HepG2 (cell line): ENCODE measurements at regions not wholly inside any gene's neighbourhood (a gene's known extent, or its start where the extent isn't known, plus 50 kb on each side); places are given as distances from the start of the nearest gene placed in this dataset.

ENCODE experiments used
- ASH2L ChIP-seq: fragments of 300-600, 200-600 bp; sonication (generic); IDR thresholded peaks from 2 replicates; pipeline ENCODE4 v1.7.0; 2017; ENCODE audit warnings: low read depth, mild to moderate bottlenecking, moderate library complexity, mixed read lengths, low read length; ENCODE audit not compliant: insufficient read length
- ELF1 ChIP-seq: sonication (generic); formaldehyde crosslinking; IDR thresholded peaks from 2 replicates; pipeline ENCODE4 v1.4.0; 2020; ENCODE audit warnings: missing genetic modification reagents
- HOXD1 ChIP-seq: sonication (generic); formaldehyde crosslinking; IDR thresholded peaks from 2 replicates; pipeline ENCODE4 v1.5.0; 2020; ENCODE audit warnings: missing genetic modification reagents
- KAT2B ChIP-seq: fragments of 150-350 bp; IDR thresholded peaks from 2 replicates; pipeline ENCODE4 v1.6.1; 2014; ENCODE audit warnings: low read depth, low read length, borderline replicate concordance
- NFE2L1 ChIP-seq: sonication (generic); formaldehyde crosslinking; IDR thresholded peaks from 2 replicates; pipeline ENCODE4 v1.4.0; 2020; ENCODE audit warnings: missing genetic modification reagents, mild to moderate bottlenecking, borderline replicate concordance
- NR2C2 ChIP-seq: sonication (generic); formaldehyde crosslinking; IDR thresholded peaks from 2 replicates; pipeline ENCODE4 v1.4.0; 2020; ENCODE audit warnings: missing genetic modification reagents, mild to moderate bottlenecking, moderate library complexity, borderline replicate concordance
- ZBTB33 ChIP-seq: sonication (generic); formaldehyde crosslinking; IDR thresholded peaks from 2 replicates; pipeline ENCODE4 v1.4.0; 2020; ENCODE audit warnings: missing genetic modification reagents
- ZNF512 ChIP-seq: sonication (generic); formaldehyde crosslinking; IDR thresholded peaks from 2 replicates; pipeline ENCODE4 v1.4.0; 2020; ENCODE audit warnings: mild to moderate bottlenecking, missing genetic modification reagents
- TF ChIP-seq, protein P1 (sequence below): sonication (generic); formaldehyde crosslinking; IDR thresholded peaks from 2 replicates; pipeline ENCODE4 v1.4.0; 2020; ENCODE audit warnings: mild to moderate bottlenecking, missing genetic modification reagents
- TF ChIP-seq, protein P2 (sequence below), 2 experiments: IDR thresholded peaks; 2 replicates each; pipeline ENCODE4 v1.6.1; 2011 to 2012; ENCODE audit warnings: low read length in 2 of 2, borderline replicate concordance in 1 of 2, low read depth in 1 of 2, mild to moderate bottlenecking in 1 of 2, moderate library complexity in 1 of 2

- TF ChIP-seq, protein P1, sequence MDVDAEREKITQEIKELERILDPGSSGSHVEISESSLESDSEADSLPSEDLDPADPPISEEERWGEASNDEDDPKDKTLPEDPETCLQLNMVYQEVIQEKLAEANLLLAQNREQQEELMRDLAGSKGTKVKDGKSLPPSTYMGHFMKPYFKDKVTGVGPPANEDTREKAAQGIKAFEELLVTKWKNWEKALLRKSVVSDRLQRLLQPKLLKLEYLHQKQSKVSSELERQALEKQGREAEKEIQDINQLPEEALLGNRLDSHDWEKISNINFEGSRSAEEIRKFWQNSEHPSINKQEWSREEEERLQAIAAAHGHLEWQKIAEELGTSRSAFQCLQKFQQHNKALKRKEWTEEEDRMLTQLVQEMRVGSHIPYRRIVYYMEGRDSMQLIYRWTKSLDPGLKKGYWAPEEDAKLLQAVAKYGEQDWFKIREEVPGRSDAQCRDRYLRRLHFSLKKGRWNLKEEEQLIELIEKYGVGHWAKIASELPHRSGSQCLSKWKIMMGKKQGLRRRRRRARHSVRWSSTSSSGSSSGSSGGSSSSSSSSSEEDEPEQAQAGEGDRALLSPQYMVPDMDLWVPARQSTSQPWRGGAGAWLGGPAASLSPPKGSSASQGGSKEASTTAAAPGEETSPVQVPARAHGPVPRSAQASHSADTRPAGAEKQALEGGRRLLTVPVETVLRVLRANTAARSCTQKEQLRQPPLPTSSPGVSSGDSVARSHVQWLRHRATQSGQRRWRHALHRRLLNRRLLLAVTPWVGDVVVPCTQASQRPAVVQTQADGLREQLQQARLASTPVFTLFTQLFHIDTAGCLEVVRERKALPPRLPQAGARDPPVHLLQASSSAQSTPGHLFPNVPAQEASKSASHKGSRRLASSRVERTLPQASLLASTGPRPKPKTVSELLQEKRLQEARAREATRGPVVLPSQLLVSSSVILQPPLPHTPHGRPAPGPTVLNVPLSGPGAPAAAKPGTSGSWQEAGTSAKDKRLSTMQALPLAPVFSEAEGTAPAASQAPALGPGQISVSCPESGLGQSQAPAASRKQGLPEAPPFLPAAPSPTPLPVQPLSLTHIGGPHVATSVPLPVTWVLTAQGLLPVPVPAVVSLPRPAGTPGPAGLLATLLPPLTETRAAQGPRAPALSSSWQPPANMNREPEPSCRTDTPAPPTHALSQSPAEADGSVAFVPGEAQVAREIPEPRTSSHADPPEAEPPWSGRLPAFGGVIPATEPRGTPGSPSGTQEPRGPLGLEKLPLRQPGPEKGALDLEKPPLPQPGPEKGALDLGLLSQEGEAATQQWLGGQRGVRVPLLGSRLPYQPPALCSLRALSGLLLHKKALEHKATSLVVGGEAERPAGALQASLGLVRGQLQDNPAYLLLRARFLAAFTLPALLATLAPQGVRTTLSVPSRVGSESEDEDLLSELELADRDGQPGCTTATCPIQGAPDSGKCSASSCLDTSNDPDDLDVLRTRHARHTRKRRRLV (CRISPR knock-in tag): no peak
- no peak for TF ChIP-seq HOXD1 (CRISPR knock-in tag)
- TF ChIP-seq KAT2B: no peak
- no peak for TF ChIP-seq ZBTB33
- TF ChIP-seq, protein P2, sequence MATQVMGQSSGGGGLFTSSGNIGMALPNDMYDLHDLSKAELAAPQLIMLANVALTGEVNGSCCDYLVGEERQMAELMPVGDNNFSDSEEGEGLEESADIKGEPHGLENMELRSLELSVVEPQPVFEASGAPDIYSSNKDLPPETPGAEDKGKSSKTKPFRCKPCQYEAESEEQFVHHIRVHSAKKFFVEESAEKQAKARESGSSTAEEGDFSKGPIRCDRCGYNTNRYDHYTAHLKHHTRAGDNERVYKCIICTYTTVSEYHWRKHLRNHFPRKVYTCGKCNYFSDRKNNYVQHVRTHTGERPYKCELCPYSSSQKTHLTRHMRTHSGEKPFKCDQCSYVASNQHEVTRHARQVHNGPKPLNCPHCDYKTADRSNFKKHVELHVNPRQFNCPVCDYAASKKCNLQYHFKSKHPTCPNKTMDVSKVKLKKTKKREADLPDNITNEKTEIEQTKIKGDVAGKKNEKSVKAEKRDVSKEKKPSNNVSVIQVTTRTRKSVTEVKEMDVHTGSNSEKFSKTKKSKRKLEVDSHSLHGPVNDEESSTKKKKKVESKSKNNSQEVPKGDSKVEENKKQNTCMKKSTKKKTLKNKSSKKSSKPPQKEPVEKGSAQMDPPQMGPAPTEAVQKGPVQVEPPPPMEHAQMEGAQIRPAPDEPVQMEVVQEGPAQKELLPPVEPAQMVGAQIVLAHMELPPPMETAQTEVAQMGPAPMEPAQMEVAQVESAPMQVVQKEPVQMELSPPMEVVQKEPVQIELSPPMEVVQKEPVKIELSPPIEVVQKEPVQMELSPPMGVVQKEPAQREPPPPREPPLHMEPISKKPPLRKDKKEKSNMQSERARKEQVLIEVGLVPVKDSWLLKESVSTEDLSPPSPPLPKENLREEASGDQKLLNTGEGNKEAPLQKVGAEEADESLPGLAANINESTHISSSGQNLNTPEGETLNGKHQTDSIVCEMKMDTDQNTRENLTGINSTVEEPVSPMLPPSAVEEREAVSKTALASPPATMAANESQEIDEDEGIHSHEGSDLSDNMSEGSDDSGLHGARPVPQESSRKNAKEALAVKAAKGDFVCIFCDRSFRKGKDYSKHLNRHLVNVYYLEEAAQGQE (IDR thresholded peaks at IDR 0.05; ENCODE audit: borderline replicate concordance in 1 of 2, low read depth in 1 of 2, low read length in 2 of 2): no peak
- TF ChIP-seq ELF1 (CRISPR knock-in tag): no peak
- TF ChIP-seq NR2C2 (CRISPR knock-in tag): no peak
- no peak for TF ChIP-seq ASH2L
- no peak for TF ChIP-seq ZNF512
- TF ChIP-seq NFE2L1 (CRISPR knock-in tag): no peak
Measured at GRCh38 chr9:94183240-94183999, 75.7 kb upstream of the ZNF169 start.
